Heart left ventricle (tissue), 16 donors: ENCODE measurements at regions not wholly inside any gene's neighbourhood (a gene's known extent, or its start where the extent isn't known, plus 50 kb on each side); places are given as distances from the start of the nearest gene placed in this dataset.

Experiments
- ATAC-seq, 4 donors: fragments of 200-7000 bp; cut with Tn5 transposase; one replicate each; pipeline ENCODE4 v1.9.1; 2020 to 2022; ENCODE audit warnings: moderate library complexity in 4 of 4, mild to moderate bottlenecking in 3 of 4, moderate number of reproducible peaks in 1 of 4
- DNase-seq, 5 donors: peaks; one replicate each; pipeline ENCODE4 v3.0.0-alpha.2; 2020
- H3K27ac ChIP-seq, 12 donors: fragments of 200-600 bp; sonication (generic) in 4 of 12; one replicate each; pipeline versions ENCODE4 v1.5.0 to v1.8.0; 2016 to 2022; ENCODE audit warnings: mild to moderate bottlenecking in 2 of 12
- H3K27me3 ChIP-seq, 9 donors: fragments of 200-600 bp; sonication (generic) in 2 of 9; one replicate each; pipeline versions ENCODE4 v1.5.1 to v1.8.0; 2016 to 2022; ENCODE audit warnings: mild to moderate bottlenecking in 3 of 9
- H3K36me3 ChIP-seq, 9 donors: fragments of 200-600 bp; sonication (generic) in 2 of 9; one replicate each; pipeline versions ENCODE4 v1.5.0 to v1.8.0; 2018 to 2022; ENCODE audit warnings: mild to moderate bottlenecking in 2 of 9
- H3K4me1 ChIP-seq, 12 donors: fragments of 200-600 bp; sonication (generic) in 4 of 12; one replicate each; pipeline versions ENCODE4 v1.5.0 to v1.8.0; 2016 to 2022; ENCODE audit warnings: mild to moderate bottlenecking in 3 of 12
- H3K4me3 ChIP-seq, 12 donors: fragments of 200-600 bp; sonication (generic) in 4 of 12; one replicate each; pipeline versions ENCODE4 v1.5.0 to v1.8.0; 2017 to 2022; ENCODE audit warnings: mild to moderate bottlenecking in 9 of 12, moderate library complexity in 4 of 12
- H3K9me3 ChIP-seq, 12 donors: fragments of 200-600 bp; sonication (generic) in 4 of 12; one replicate each; pipeline versions ENCODE4 v1.5.0 to v1.8.0; 2016 to 2022; ENCODE audit warnings: mild to moderate bottlenecking in 1 of 12
- CTCF ChIP-seq, 12 donors: fragments of 200-600 bp; sonication (generic) in 4 of 12; IDR thresholded peaks; one replicate each; pipeline versions ENCODE4 v1.5.0 to v1.8.0; 2018 to 2022; ENCODE audit warnings: antibody characterized with exemption in 12 of 12, mild to moderate bottlenecking in 5 of 12
- POLR2A ChIP-seq, 2 donors: fragments of 450-650 bp; IDR thresholded peaks; one replicate each; pipeline ENCODE4 v1.6.1; 2017; ENCODE audit warnings: antibody characterized with exemption in 2 of 2, mild to moderate bottlenecking in 2 of 2, moderate library complexity in 2 of 2
- WGBS, 4 donors: extraction: QIAGEN DNeasy Blood & Tissue Kit in 2 of 4; methylation state at CpG; one replicate each; pipeline versions ENCODE4 v1.1.5 to v1.1.7; 2013 to 2018; 5-methylcytosine and 5-hydroxymethylcytosine counted together
- intact Hi-C, 10 donors: fragments of 100-400 bp; cut with DNase I; formaldehyde crosslinking; loops; one replicate each; pipeline versions ENCODE4 v1.11.1 to v1.14.2; 2022
- donor health status: ischemic (EF 13 %, LVEDD 7.1; RV severe dilation, severe dysfunction).
- donor health status: healthy with polysubstance abuse.
- donor health status: DM: no; HTN: yes; CAD: no.
- donor health status: DM: no; HTN: no; CAD: no.
- donor health status: ischemic (EF 25% LVEDD 6.9; RV normal size, moderate dysfunction).
- donor health status: ischemic (EF 25% LVEDD 5.7; RV mildly dilated, moderate dysfunction).
- donor health status: healthy.
- donor health status: DM: yes; HTN: yes; CAD: no.
- donor health status: ischemic (EF 35%, LVEDD 5.7; RV mildly dilated, moderate dysfunction).
- donor health status: nonischemic (EF 11% LVEDD 7.7; RV severe dilation, severe dysfunction).
- donor health status: DM: yes; HTN: yes; CAD: no.
- donor health status: PGD.
- donor health status: ischemic (EF 29% LVEDD 5.4; RV normal size, mild dysfunction).
- donor health status: nonischemic (EF 23%, LVEDD 6.1; RV moderate dilation, normal function).

- Histone ChIP-seq H3K27ac (no peak overlapping the region), H3K27me3 (no peaks in the 10 kb centered on the region), H3K36me3 (no peaks in the 10 kb centered on the region), H3K9me3 (no peaks in the 10 kb centered on the region), H3K4me1 (no peaks in the 10 kb centered on the region), H3K4me3 (no peak overlapping the region)
- no peak for DNase-seq
- TF ChIP-seq POLR2A (IDR thresholded peaks at IDR 0.05) (no peak), CTCF (IDR thresholded peaks at IDR 0.05) (no peak)
- no peak for ATAC-seq
- 56 to 71% (median 64%) methylated on average over 2 of the region's 2 CpGs for WGBS, 4 donors
- intact Hi-C loops: no loop called here
These were observed 686.4 kb downstream of the PLCL1 start for GRCh38 chr2:198490748-198491147.

- Histone ChIP-seq H3K4me3 (no peak overlapping the region), H3K4me1 (no peaks in the 10 kb centered on the region)
These were observed 684.6 kb downstream of the PLCL1 start for GRCh38 chr2:198488964-198489363.

GRCh38 chr2:198483051-198483450, 678.7 kb downstream of the PLCL1 start:
- Histone ChIP-seq H3K4me3 (no peak overlapping the region), H3K4me1 (no peaks in the 10 kb centered on the region), H3K9me3 (no peaks in the 10 kb centered on the region), H3K27me3 (no peaks in the 10 kb centered on the region), H3K27ac (no peak overlapping the region), H3K36me3 (no peaks in the 10 kb centered on the region)
- TF ChIP-seq POLR2A (IDR thresholded peaks at IDR 0.05) (no peak), CTCF (IDR thresholded peaks at IDR 0.05) (no peak)
- no peak for DNase-seq
- intact Hi-C loops: no loop called here
- no peak for ATAC-seq
- WGBS, 4 donors: 61 to 72% (median 68%) methylated on average over 2 of the region's 2 CpGs

More at GRCh38 chr2:198488964-198489363, 684.6 kb downstream of the PLCL1 start:
- DNase-seq: no peak
- Histone ChIP-seq H3K36me3 (no peaks in the 10 kb centered on the region), H3K9me3 (no peaks in the 10 kb centered on the region), H3K27ac (no peak overlapping the region), H3K27me3 (no peaks in the 10 kb centered on the region)
- ATAC-seq: no peak
- intact Hi-C loops: no loop called here
- TF ChIP-seq CTCF (IDR thresholded peaks at IDR 0.05) (no peak), POLR2A (IDR thresholded peaks at IDR 0.05) (no peak)

- DNase-seq (no peak), ATAC-seq (no peak)
- H3K27me3 ChIP-seq: no peaks in the 10 kb centered on the region
- no peaks in the 10 kb centered on the region for H3K36me3 ChIP-seq
- 53 to 64% (median 60%) methylated on average over 2 of the region's 2 CpGs for WGBS, 4 donors
- peaks cover 0 to 4% (median 0%) of the 10 kb centered on the region in 12 donors for H3K9me3 ChIP-seq
- no peak overlapping the region for H3K27ac ChIP-seq
- TF ChIP-seq CTCF (IDR thresholded peaks at IDR 0.05) (no peak), POLR2A (IDR thresholded peaks at IDR 0.05) (no peak)
- H3K4me3 ChIP-seq: no peak overlapping the region
- H3K4me1 ChIP-seq: no peaks in the 10 kb centered on the region
- intact Hi-C loops: no loop called here
These were observed 674.7 kb downstream of the PLCL1 start for GRCh38 chr2:198479065-198479464.
